HG03432 (cell line): ENCODE measurements at regions not wholly inside any gene's neighbourhood (a gene's known extent, or its start where the extent isn't known, plus 50 kb on each side); places are given as distances from the start of the nearest gene placed in this dataset.

Experiments used
- ATAC-seq: cut with Tn5 transposase; IDR thresholded peaks from one replicate; pipeline ENCODE4 v1.9.1; 2021; ENCODE audit warnings: mild to moderate bottlenecking, moderate library complexity; ENCODE audit not compliant: unreplicated experiment

GRCh38 chr5:3030511-3031165 lies 279.2 kb upstream of the IRX2 start:
- no peak for ATAC-seq

DNA sequence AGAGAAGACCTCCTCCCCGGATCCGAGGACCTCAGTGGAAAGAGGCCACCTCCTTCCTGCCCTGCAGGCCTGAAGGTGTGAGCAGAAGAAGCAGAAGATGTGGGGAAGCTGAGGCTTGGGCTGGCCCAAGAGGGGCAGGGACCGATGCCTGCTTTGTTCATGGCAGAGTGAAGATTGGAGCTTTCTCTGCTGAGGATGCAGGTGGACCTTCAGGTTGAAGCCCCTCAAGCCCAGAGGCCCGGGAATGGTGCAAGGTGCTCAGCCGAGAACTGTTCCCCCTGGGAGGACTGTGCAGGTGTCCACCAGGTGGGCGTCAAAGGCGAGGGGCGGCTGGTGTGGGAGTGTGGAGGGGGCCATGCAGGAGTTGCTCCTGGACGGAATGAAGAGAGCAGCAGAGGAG lies 277.9 kb upstream of the IRX2 start:
- no peak for ATAC-seq

- no peak for ATAC-seq
Observed at GRCh38 chr5:3027866-3028635, 276.6 kb upstream of the IRX2 start.

GRCh38 chr5:3027185-3027865 lies 275.8 kb upstream of the IRX2 start:
- no peak for ATAC-seq

DNA sequence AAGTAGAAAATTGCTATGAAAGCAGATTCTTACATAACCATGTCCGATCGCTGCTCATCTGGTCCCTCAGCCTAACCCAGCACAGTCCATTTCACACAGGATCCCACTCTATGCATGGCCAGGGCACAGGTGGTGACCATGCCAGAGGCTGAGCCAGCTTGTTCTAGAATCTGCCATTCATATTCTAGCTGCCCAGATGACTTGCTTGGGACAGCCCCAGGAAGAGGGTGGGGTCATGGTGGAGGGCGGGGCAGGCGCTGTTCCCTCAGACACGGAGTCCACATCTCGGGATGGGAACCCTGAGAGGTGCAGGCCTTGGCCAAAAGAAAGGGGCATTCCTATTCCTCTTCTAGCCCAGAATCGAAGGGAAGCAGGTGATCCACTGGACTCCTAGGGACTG lies 275.2 kb upstream of the IRX2 start:
- ATAC-seq, result no peak

GRCh38 chr5:3026099-3026498 lies 274.6 kb upstream of the IRX2 start:
- no peak for ATAC-seq

- ATAC-seq, result no peak
Observed at GRCh38 chr5:3025392-3025791, 273.9 kb upstream of the IRX2 start.

DNA sequence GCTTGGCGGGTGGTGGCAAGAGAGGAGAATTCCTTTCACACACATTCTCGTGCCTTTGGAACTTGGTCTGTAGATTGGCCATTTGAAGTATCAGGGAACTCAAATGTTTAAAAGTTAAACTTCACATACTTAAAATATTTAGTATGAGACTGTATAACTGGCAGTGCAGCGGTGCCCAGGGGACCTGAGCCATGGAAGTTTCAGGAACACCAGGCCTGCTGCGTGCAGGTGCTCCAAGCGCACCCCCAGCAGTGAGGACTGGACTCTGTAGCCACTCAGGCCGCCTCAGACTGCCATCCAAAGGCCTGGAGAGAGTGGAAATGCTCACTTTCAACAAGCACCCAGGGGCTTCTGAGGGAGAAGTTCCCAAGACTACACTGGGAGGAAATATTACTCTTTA lies 273.5 kb upstream of the IRX2 start:
- ATAC-seq, result no peak

DNA sequence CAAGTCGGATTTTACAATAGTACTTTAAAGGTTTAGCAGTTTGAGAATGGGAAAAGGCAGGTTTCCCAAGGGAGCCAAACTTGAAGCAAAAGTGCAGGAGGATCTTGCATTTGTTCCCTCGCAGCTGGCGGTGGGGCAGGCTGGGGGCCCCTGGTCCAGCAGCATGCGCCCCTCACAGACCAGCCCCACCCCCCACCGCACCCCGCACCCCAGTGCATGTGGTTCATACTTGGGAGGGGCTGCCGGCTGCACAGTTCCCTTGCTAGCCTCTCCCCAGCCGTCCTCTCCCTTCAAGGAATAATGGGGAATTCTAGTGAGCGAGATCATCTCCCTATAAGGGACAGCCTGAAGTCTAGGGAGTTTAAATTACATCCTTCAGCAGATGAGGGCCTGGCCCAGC lies 273.1 kb upstream of the IRX2 start:
- ATAC-seq, result no peak

DNA sequence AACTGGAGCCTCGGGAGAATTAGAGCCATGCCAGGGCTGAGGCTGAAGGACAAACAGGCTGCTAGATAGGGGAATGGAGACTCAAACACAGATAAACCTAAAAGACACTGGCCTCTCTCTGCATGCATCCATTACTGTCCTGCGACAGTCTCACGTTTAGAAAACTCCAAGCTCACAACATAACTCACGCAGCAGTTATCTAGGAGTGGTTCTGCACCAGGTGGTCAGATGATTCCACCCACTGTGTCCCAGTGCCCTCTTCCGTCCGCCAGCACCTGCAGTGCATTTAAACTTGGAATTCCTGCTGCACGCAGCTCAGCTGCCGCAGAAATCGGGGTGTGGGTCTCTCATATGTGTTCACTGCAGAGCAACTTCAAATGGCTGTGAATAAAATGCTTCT lies 272.6 kb upstream of the IRX2 start:
- ATAC-seq, result no peak

GRCh38 chr5:3023656-3024055 lies 272.2 kb upstream of the IRX2 start:
- no peak for ATAC-seq

DNA sequence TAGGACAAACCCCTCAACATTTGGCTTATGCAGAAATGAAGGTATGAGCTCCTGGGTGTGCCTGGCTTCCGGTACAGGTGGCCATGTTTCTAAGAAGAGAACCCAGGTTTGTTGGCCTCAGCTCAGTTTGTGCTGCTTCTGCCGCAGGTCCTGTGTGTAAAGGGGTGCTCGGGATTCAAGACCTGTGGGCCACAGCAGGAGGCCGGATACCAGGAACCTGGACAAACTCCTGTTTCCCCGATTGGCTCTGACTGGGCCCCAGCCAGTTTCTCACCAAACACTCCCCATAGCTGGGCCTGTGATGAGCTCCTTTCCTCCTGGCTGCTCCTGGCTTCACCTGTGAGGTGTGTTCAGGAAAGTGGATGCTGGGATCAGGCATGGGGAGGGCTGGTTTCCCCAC lies 271.2 kb upstream of the IRX2 start:
- no peak for ATAC-seq

GRCh38 chr5:3020426-3020825 lies 268.9 kb upstream of the IRX2 start:
- ATAC-seq, result no peak

GRCh38 chr5:3019045-3019444 lies 267.6 kb upstream of the IRX2 start:
- ATAC-seq, result no peak

DNA sequence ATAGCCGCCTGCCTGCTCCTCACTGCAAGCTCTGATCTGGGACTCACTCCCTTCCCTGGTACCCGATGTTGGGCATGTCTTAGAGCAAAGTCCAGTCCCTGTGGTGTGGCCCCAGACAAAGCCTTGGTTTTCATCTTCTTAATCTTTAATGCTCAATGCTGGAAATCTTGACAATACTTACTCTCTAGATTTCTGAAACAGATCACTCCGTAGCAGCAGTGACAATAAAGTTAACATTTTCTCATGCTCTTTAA lies 260.2 kb upstream of the IRX2 start:
- no peak for ATAC-seq

GRCh38 chr5:3010953-3011763 lies 259.7 kb upstream of the IRX2 start:
- ATAC-seq, result no peak

- no peak for ATAC-seq
Observed at GRCh38 chr5:3010301-3010952, 258.9 kb upstream of the IRX2 start.

- ATAC-seq, result no peak
Observed at GRCh38 chr5:3009605-3010004, 258.1 kb upstream of the IRX2 start.

DNA sequence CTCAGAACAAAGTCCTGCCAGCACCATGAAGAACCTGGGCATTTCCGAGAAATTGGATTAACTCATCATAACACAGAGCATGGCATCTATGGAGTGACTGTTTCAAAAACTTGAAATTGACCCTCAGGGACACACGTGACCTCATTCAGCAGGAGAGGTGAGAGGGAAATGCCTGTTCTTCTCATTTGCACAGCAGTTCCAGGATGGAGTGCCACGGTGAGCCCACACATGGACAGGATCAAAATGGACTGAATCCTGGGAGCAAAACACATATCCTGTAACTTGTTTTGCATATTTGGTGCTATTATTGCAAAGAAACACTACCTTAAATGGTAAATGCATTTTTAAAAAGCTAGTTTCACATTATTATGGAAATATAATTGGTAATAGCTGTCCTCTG lies 256.1 kb upstream of the IRX2 start:
- no peak for ATAC-seq

DNA sequence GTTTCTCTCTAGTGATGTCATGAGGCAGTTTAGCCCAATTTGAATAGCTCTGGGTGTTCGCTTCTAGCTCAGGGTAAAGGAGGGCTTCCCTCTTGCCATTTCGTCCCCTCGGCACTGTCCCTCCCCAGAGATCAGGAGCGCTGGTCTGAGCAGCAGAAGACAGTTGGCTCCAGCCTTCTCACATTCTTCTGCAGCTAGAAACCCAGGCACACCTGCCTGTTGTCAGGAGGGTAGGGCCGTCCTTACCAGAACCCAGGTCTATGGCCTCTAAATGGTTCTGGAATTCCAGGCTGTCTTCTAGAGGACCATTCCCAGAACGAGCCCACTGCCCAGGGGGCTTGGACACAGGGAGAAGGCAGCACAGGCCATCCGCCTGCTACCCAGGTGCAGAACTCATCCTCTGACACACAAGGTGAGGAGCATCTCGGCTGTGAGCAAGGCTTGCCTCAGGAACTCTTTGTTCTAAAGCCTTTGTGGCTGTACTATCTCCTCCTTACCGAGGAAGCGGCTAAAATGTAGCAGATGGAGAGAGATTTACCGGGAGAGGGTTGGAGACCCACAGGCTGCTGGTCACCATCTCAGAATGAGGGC lies 255.6 kb upstream of the IRX2 start:
- no peak for ATAC-seq

- no peak for ATAC-seq
Observed at GRCh38 chr5:3006526-3006925, 255.0 kb upstream of the IRX2 start.
